ENCODE measurements at regions not wholly inside any gene's neighbourhood (a gene's known extent, or its start where the extent isn't known, plus 50 kb on each side); places are given as distances from the start of the nearest gene placed in this dataset.

DNA sequence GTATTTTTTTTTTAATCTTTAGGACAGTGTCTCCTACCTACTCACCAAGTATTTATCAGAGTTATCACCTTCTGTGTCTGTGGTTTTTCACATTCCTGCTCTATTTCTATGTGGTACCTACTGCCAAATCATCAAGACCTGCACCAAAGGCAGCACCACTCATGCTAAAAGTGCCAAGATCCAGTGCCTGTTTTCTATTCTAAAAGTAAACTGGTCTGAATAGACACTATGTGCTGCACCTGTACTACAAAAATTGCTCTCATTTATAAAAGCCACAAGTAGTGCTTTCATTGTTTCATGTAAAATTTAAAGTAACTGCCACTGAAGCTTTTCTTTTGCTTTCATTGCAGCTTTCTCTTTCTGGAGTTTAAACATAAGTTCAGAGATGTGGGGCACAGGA lies 103.9 kb upstream of the GULP1 start:
- H3K4me2 ChIP-seq (ENCODE audit: low read length): no peak overlapping the region
- H3K27me3 ChIP-seq (ENCODE audit: low read length): no peaks in the 10 kb centered on the region
- peaks cover 12% of the 10 kb centered on the region for H3K4me1 ChIP-seq (ENCODE audit: insufficient read depth, low read length)
- ChIA-PET POLR2A (ENCODE audit: unreplicated experiment) (no interaction called here), CTCF (no interaction called here)
- no peaks in the 10 kb centered on the region for H3K9me3 ChIP-seq (ENCODE audit: low read length)
- H2AFZ ChIP-seq (ENCODE audit: low read length): no peak overlapping the region
- no TSS peak for BruUV-seq (replicated peaks)
- H3F3A ChIP-seq (ENCODE audit: low read length, unreplicated experiment): no peaks in the 10 kb centered on the region
- no peak overlapping the region for H3K27ac ChIP-seq (ENCODE audit: low read length)
- H3K9me2 ChIP-seq (replicated peaks; ENCODE audit: low read length): no peaks in the 10 kb centered on the region
- H3K4me3 ChIP-seq (ENCODE audit: low read length): no peak overlapping the region
- intact Hi-C loops (cut with micrococcal nuclease): no loop called here
- TF ChIP-seq EZH2 (IDR thresholded peaks at IDR 0.05; ENCODE audit: low read length, unreplicated experiment) (no peak), EZH2phosphoT487 (IDR thresholded peaks at IDR 0.05; ENCODE audit: borderline replicate concordance, low read length) (no peak)
- TF ChIP-seq, protein P1, sequence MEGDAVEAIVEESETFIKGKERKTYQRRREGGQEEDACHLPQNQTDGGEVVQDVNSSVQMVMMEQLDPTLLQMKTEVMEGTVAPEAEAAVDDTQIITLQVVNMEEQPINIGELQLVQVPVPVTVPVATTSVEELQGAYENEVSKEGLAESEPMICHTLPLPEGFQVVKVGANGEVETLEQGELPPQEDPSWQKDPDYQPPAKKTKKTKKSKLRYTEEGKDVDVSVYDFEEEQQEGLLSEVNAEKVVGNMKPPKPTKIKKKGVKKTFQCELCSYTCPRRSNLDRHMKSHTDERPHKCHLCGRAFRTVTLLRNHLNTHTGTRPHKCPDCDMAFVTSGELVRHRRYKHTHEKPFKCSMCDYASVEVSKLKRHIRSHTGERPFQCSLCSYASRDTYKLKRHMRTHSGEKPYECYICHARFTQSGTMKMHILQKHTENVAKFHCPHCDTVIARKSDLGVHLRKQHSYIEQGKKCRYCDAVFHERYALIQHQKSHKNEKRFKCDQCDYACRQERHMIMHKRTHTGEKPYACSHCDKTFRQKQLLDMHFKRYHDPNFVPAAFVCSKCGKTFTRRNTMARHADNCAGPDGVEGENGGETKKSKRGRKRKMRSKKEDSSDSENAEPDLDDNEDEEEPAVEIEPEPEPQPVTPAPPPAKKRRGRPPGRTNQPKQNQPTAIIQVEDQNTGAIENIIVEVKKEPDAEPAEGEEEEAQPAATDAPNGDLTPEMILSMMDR (conservative IDR thresholded peaks at IDR 0.05; ENCODE audit: low read depth, low read length): no peak
- no peaks in the 10 kb centered on the region for H3K36me3 ChIP-seq (ENCODE audit: low read depth, low read length)
- H4K20me1 ChIP-seq (ENCODE audit: low read length): no peaks in the 10 kb centered on the region
- DNase-seq (no peak), ATAC-seq (no peak)
- no peaks in the 10 kb centered on the region for H3K79me2 ChIP-seq (ENCODE audit: low read length)
- H3K9ac ChIP-seq (ENCODE audit: low read length): no peak overlapping the region

DNA sequence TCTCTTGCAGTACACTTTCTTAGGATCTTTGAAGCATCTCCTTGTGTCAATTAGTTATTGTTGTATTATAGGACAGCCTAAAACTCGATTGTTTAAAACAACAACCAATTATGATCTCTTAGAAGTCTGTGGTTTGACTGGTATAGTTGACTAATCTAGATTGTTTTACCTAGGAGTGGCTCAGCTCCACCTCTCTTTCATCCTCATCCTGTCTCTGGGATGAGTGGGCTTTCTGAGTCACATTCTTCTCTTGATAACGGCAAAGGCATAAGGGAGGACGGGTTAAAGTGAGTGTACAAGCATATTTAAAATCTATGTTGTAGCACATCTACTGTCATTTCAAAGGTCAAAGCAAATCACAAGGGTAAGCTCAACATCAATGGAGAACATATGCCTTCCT lies 102.3 kb upstream of the GULP1 start:
- Histone ChIP-seq H3K79me2 (ENCODE audit: low read length) (no peaks in the 10 kb centered on the region), H3K27me3 (ENCODE audit: low read length) (no peaks in the 10 kb centered on the region), H2AFZ (ENCODE audit: low read length) (no peak overlapping the region), H3K36me3 (ENCODE audit: low read depth, low read length) (no peaks in the 10 kb centered on the region), H3K4me3 (ENCODE audit: low read length) (no peak overlapping the region), H3K9ac (ENCODE audit: low read length) (no peak overlapping the region), H3F3A (ENCODE audit: low read length, unreplicated experiment) (no peaks in the 10 kb centered on the region), H3K4me1 (ENCODE audit: insufficient read depth, low read length) (peaks cover 21% of the 10 kb centered on the region), H3K9me3 (ENCODE audit: low read length) (no peaks in the 10 kb centered on the region), H3K27ac (ENCODE audit: low read length) (no peak overlapping the region), H3K4me2 (ENCODE audit: low read length) (peak overlapping the region; percentile 37; the same call in 1 of the 2 replicates), H3K9me2 (replicated peaks; ENCODE audit: low read length) (no peaks in the 10 kb centered on the region), H4K20me1 (ENCODE audit: low read length) (no peaks in the 10 kb centered on the region)
- intact Hi-C loops (cut with micrococcal nuclease): no loop called here
- TF ChIP-seq EZH2phosphoT487 (IDR thresholded peaks at IDR 0.05; ENCODE audit: borderline replicate concordance, low read length): no peak
- no peak for TF ChIP-seq EZH2 (IDR thresholded peaks at IDR 0.05; ENCODE audit: low read length, unreplicated experiment)
- TF ChIP-seq, protein P1 (conservative IDR thresholded peaks at IDR 0.05; ENCODE audit: low read depth, low read length): no peak
- DNase-seq (peak; percentile 79), ATAC-seq (peak; percentile 88)
- POLR2A ChIA-PET (ENCODE audit: unreplicated experiment): no interaction called here
- BruUV-seq (replicated peaks): no TSS peak
- CTCF ChIA-PET: no interaction called here

DNA sequence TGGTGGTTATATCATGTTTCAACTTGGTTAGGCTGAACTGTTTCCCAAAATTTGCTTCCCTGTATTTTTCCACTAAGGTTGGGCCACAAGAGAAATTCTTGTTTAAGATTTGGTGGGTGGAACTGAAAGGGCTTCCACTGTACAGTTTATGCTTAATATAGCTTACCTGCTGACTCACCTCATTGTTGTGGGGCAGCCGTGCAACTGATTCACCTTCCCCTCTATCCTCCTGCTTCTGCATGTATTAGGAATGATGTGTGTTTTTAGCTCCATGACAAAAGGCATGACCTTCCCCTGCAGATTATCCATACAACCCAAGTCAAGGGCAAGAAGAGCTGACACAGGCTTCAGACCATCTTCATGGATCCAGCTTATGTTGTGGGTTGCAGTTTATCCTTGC lies 98.4 kb upstream of the GULP1 start:
- ChIA-PET CTCF (no interaction called here), POLR2A (ENCODE audit: unreplicated experiment) (interaction anchor here (0.6 kb wide), 2 partner anchors 80 to 588 kb away, joined by 3 to 4 read pairs; no protein-coding TSS in a partner anchor)
- Histone ChIP-seq H3K27me3 (ENCODE audit: low read length) (no peaks in the 10 kb centered on the region), H3K27ac (ENCODE audit: low read length) (no peak overlapping the region), H3K4me2 (ENCODE audit: low read length) (no peak overlapping the region), H3F3A (ENCODE audit: low read length, unreplicated experiment) (no peaks in the 10 kb centered on the region), H4K20me1 (ENCODE audit: low read length) (no peaks in the 10 kb centered on the region), H3K9me3 (ENCODE audit: low read length) (no peaks in the 10 kb centered on the region), H3K4me3 (ENCODE audit: low read length) (no peak overlapping the region), H3K79me2 (ENCODE audit: low read length) (no peaks in the 10 kb centered on the region), H3K9ac (ENCODE audit: low read length) (no peak overlapping the region), H3K9me2 (replicated peaks; ENCODE audit: low read length) (no peaks in the 10 kb centered on the region), H2AFZ (ENCODE audit: low read length) (no peak overlapping the region), H3K36me3 (ENCODE audit: low read depth, low read length) (no peaks in the 10 kb centered on the region), H3K4me1 (ENCODE audit: insufficient read depth, low read length) (peaks cover 21% of the 10 kb centered on the region)
- TF ChIP-seq EZH2phosphoT487 (IDR thresholded peaks at IDR 0.05; ENCODE audit: borderline replicate concordance, low read length) (no peak), EZH2 (IDR thresholded peaks at IDR 0.05; ENCODE audit: low read length, unreplicated experiment) (no peak)
- TF ChIP-seq, protein P1 (conservative IDR thresholded peaks at IDR 0.05; ENCODE audit: low read depth, low read length): no peak
- intact Hi-C loops (cut with micrococcal nuclease): no loop called here
- ATAC-seq: peak; percentile 68
- DNase-seq: peak; percentile 55
- no TSS peak for BruUV-seq (replicated peaks)

Measured in PC-3 (cell line).